HepG2 (cell line): ENCODE measurements at regions not wholly inside any gene's neighbourhood (a gene's known extent, or its start where the extent isn't known, plus 50 kb on each side); places are given as distances from the start of the nearest gene placed in this dataset.

Experiments used
- SIN3A ChIP-seq: IDR thresholded peaks from 2 replicates; pipeline ENCODE4 v1.6.1; 2011; ENCODE audit warnings: low read depth, mild to moderate bottlenecking, control low read depth, low read length, borderline replicate concordance
- U2AF2 ChIP-seq: fragments of 200-400 bp; formaldehyde crosslinking; IDR thresholded peaks from 2 replicates; pipeline ENCODE4 v1.6.1; 2017; ENCODE audit warnings: low read depth, mild to moderate bottlenecking, low read length
- ZNF44 ChIP-seq: sonication (generic); formaldehyde crosslinking; IDR thresholded peaks from 2 replicates; pipeline ENCODE4 v1.5.1; 2020; ENCODE audit warnings: mild to moderate bottlenecking, missing genetic modification reagents
- TF ChIP-seq, protein P1 (sequence below): sonication (generic); formaldehyde crosslinking; IDR thresholded peaks from 2 replicates; pipeline ENCODE4 v1.5.0; 2020; ENCODE audit warnings: mild to moderate bottlenecking, missing genetic modification reagents, moderate library complexity
- TF ChIP-seq, protein P2 (sequence below): sonication (generic); formaldehyde crosslinking; IDR thresholded peaks from 2 replicates; pipeline ENCODE4 v1.4.0; 2020; ENCODE audit warnings: missing genetic modification reagents

DNA sequence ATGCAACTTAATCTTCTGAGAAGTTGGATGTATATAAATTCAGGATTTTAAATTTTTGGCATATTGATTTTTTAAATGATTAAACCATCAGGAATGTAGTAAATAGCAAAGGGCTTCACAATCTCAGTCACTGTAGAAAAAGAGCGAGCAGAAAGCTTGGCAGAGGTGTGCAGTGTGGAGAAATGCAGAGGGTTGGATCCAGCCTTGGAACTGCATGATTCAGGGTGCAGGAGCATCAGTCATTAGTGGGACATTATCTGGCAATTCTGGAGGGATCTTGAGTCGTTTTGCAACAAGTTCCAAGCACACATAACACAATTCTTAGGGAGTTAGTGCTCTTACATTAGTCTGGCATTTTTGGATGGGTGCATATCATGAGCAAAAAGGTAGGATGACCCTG is 267.9 kb downstream of the PLA2G4A start:
- TF ChIP-seq, protein P1, sequence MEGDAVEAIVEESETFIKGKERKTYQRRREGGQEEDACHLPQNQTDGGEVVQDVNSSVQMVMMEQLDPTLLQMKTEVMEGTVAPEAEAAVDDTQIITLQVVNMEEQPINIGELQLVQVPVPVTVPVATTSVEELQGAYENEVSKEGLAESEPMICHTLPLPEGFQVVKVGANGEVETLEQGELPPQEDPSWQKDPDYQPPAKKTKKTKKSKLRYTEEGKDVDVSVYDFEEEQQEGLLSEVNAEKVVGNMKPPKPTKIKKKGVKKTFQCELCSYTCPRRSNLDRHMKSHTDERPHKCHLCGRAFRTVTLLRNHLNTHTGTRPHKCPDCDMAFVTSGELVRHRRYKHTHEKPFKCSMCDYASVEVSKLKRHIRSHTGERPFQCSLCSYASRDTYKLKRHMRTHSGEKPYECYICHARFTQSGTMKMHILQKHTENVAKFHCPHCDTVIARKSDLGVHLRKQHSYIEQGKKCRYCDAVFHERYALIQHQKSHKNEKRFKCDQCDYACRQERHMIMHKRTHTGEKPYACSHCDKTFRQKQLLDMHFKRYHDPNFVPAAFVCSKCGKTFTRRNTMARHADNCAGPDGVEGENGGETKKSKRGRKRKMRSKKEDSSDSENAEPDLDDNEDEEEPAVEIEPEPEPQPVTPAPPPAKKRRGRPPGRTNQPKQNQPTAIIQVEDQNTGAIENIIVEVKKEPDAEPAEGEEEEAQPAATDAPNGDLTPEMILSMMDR, result no peak
- TF ChIP-seq SIN3A (no peak), ZNF44 (CRISPR knock-in tag) (no peak), U2AF2 (no peak)
- TF ChIP-seq, protein P2, sequence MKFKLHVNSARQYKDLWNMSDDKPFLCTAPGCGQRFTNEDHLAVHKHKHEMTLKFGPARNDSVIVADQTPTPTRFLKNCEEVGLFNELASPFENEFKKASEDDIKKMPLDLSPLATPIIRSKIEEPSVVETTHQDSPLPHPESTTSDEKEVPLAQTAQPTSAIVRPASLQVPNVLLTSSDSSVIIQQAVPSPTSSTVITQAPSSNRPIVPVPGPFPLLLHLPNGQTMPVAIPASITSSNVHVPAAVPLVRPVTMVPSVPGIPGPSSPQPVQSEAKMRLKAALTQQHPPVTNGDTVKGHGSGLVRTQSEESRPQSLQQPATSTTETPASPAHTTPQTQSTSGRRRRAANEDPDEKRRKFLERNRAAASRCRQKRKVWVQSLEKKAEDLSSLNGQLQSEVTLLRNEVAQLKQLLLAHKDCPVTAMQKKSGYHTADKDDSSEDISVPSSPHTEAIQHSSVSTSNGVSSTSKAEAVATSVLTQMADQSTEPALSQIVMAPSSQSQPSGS (CRISPR knock-in tag), result no peak
